ENCODE measurements at regions not wholly inside any gene's neighbourhood (a gene's known extent, or its start where the extent isn't known, plus 50 kb on each side); places are given as distances from the start of the nearest gene placed in this dataset.

DNA sequence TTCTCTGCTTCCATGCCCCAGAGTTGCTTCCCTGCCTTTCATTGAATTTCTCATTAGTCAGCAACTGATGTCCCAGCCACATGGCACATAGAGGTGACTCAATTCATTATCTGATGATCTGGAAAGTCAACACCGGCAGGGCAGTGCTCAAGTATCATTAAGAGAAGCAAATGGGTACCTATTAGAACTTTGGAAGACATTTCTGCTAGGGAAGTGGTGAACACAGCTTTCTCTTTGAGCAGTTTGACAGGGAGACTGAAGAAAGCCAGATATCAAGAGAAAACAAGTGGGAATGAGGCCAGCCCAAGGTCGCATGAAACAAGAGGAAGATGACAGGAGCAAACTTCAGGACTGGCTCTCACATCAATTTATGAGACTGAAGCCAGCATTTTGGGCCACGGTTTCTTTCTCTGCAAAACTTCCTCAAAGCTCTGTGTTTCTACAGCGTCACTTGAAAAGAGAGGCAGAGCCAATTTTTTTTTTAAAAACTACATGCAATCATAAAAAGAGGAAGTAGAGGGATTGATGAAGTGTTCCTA, 108.3 kb upstream of the RPS6KA3 start:
- no peak for DNase-seq (ENCODE audit: low read depth)

DNA sequence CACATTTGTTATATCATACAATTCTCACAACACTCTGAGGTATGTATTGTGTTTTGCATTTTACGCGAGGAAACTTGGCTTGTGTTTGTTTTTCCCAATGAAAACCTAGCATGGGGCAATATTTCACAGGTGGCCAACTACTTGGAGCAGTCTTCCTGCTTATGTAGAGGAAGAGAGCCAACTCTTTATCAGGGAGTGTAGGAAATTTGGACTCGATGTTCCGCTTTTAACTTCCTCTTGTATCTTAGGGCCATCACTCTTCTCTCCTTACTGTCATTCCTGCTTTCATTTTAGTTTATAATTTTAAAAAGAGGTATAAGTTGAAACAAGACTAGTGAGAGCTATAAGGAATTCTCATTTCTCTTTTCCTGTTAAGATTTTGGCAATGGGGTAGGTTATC, 107.7 kb upstream of the RPS6KA3 start:
- no peak for DNase-seq (ENCODE audit: low read depth)

DNA sequence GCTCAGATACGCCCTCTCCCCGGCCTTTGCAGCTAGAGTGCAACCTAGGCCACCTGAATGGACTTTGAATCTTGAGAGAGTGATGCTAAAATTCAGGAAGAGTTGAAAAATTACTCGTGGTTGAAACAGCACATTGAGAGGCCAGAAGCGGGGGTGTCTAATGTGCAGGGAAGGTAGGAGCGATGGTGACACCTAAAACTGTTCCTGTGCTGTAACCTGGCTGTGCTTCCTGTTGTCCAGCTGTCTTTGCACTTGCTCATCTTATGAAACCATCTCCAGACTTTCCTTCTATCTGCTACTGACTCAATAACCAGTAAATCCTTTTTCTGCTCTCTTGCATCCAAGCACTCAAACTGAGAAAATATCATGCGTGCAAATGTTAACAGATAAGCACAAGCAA, 106.4 kb upstream of the RPS6KA3 start:
- DNase-seq (ENCODE audit: low read depth) = no peak

DNA sequence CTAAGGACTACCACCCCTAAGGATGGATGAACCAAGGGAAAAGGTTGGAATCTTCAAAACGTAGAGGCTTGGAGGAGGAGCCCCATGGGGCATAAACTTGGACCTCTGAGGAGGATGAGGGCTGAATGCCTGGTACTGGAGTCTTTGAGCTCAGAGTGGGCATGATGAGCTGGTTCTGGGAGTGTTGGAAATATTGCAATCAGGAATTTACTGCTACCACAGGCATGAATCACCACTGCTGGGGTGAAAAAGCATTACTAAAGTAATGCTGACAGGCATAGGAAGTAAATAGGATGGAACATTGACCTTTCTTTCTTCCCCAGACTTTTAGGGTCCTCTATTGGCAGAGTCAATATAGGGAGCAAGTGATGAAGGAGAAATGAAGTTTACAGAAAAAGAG, 105.8 kb upstream of the RPS6KA3 start:
- DNase-seq (ENCODE audit: low read depth) = no peak

DNA sequence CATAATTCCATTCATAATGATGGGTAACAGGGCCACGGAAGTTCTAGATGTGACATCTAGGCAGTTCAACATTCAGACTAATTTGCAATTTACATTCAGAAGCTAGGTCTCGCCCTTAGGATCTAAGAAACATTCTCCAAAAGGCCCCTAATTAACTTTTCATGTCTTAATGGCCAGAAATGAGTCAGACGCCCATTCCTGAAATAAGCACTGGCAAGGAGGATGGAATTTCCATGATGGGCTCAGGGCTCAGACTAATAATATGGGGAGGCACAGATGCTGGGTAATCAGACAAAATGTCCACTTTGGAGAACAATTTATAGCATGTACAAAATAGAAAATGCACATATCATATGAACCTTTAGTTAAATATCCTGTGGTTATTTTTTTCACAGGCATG, 102.8 kb upstream of the RPS6KA3 start:
- no peak for DNase-seq (ENCODE audit: low read depth)

DNA sequence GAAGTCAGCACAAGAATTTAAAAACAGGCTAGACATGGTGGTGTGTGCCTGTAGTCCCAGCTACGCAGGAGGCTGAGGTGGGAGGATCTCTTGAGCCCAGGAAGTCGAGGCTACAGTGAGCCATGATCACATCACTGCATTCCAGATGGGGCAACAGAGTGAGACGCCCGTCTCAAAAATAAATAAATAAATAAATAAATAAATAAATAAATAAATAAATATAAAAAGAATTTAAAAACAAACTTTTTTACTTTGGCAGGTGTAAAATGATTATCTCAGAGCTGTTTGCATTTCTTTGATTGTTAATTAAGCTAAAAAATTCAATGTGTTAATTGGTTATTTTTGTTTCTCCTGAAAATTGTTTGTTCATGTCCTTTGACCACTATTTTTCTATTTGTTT, 97.5 kb upstream of the RPS6KA3 start:
- DNase-seq (ENCODE audit: low read depth) = no peak

DNA sequence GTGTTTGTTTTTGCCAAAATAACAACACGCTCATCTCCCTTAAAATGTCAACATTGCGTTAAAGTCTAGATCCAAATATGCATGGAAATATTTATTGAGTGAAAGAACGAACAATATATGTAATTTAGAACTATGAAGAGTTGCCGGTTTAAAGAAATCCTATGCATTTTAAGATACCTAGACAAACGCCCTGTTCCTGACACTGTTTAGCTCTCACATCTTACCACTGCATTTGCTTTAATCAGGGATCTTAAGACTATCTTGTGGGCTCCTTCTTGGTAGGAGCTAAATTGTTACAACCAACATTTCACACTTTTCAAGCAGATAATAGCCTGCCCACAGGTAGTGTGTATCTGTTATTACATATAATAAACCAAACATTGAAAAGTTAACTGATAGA, 96.6 kb upstream of the RPS6KA3 start:
- DNase-seq (ENCODE audit: low read depth) = no peak

DNA sequence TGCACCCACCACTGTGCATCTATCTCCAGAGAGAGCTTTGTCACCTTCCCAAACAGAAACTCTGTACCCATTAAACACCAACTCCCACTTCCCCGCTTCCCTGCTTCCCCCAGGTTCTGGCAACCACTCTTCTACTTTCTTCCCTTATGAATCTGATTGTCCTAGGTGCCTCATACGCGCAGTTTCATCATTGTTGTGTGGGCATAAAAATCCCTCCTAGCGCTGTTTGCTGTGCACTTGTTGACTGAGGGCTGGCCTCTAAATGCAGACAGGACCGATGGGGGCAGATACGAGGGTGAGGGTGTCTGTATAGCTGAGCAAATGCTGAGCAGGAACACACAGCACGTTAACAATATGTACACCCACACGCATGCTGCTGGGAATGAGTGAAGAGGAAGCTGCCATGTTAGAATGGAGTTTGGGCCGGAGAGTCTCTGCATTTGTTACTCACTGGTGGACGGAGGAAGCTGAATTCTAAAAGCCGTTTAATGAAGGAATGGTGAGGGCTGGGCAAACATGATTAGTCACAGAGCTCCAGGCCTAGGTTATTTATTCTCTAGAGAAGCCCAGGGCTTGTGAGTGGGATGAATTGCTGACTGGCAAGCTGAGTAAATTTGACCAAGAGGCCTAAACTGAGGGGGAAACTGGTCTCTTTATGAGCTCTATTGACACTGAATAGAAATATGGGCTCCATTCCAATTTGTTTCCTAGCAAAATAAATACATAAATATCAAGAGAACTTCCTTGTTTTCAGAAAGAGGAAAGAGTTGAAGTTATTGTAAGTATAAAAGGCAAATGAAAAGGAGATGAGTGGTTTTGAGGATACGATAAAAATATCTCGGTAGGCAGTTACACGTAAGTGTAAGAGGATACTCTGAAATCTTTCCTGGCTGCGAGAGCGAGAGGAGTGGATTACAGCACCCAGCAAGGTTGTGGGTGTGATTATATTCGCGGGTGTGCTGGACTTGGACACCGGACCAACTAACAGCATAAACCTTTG, 95.9 kb upstream of the RPS6KA3 start:
- DNase-seq (ENCODE audit: low read depth) = no peak

DNA sequence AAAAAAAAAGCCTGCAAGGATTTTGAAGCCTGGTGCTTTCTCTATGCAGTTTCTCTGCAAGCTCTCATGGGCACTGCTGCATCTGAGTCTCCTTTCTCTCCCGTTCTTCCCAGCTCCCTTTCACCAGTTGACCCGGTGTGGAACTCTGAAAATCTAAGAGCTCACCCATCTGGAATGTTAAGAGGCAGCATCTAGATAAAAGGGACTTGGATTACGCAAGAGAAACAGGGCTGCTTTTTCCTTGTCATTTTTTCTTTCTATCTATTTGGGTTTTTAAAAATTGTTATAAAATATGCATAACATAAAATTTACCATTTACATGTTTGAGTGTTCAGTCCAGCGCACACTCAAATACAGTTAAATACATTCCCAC, 95.2 kb upstream of the RPS6KA3 start:
- no peak for DNase-seq (ENCODE audit: low read depth)

DNA sequence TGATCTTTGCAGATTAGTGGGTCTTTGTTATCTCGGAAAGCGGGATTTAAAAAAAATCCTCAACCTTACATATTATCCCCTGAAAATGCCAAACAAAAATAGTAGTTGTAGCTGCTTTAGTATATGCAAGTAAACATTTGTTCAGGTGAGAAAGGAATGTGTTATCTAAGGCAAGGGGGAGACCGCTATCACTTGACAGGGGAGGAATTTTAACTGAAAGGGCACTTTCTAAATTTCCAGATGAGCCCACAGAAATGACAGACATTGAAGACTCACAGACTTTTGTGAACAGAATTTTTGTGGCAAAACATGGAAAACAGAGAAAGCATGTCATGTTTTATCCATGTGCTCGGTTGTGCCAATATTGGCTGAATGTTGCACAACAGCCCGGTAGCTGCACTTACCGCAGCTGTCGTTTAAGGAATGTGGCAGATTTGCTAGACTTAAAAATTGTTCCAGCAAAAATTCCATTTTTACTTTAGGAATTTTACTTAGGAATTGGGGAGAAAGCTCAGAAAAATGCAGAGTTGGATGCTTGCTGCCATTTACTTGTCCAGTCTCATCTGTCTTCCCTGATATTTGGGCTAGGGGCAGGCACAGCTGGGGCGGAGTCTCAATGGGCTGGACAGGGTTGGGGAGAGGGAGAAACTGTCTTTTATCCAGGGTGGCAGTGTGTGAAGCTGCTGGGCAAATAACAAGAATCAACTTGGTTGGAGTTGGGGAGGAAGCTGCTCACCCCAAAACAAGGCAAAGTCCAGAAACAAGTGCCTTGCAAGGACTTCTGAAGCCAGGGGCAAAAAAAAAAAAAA, 94.6 kb upstream of the RPS6KA3 start:
- no peak for DNase-seq (ENCODE audit: low read depth)

DNA sequence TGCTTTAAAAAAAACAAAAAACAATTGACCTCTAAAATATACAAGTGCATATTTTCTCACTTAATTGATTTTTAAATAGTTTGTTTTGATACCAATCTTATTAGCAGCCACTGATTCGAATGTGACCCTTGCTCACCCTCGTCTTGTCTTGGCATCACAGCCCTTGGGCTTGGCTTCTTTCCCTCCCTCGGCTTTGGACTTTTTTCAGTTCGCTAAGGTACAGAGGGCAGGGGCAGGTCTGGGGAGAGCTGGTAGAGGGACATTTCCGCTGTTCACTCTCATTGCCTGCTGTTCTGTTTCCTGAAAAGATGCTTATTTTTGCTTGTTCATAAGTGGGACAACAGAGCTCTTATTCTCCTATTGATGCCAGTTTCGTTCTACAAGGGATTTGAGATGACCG, 88.5 kb upstream of the RPS6KA3 start:
- DNase-seq (ENCODE audit: low read depth) = no peak

DNA sequence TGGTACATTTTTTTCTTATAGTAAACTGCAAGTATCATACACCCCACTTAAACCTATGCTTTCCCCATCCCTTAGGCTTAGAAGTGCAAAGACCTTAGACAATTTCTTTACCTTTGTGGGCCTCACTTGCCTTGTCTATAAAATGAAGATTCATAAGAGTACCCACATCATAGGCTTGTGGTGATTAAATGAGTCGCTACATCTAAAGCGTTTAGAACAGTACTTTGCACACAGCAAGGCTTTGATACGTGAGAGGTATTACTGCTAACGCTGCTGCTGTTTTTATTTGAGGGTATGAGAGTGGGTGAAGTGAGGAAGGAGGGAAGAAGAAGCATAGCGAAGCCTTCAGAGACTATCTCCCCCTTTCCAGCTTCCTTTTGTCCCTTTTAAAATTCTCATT, 87.8 kb upstream of the RPS6KA3 start:
- DNase-seq (ENCODE audit: low read depth) = no peak

DNA sequence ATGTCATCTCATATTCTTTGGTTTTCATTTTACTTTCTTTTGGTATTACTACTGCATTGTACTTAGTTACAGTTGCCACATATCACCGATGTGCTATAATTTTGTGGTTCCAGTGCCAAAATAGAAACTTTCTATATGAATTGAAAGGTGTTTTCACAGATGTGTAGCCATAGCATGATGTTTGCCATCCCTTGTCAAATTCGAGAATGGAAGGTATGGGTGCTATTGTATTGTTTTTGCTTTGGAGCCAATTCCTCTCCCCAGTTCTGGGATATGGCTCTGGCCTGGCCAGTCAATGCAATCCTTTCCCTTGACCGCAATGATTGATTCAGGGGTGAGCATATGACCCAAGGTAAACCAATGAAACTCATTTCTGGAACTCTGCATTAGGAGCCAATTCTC, 86.2 kb upstream of the RPS6KA3 start:
- no peak for DNase-seq (ENCODE audit: low read depth)

DNA sequence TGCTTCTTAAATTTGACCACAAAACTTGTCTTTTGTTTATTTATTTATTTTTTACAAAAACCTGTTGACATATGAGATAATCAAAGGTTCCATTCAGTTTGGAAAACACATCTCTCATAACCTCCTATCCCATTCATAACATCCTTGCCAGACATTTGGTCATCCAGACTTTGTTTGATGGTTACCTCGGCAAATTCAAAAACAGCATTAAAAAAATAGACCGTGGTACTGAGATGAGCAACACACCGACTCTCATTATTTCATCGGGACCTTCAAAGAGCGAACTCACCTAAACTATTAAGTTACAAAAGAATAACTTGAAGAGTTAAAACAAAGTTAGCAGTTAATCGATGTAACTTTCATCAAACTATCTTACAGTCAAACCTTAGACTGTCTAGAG, 85.8 kb upstream of the RPS6KA3 start:
- DNase-seq (ENCODE audit: low read depth) = no peak

DNA sequence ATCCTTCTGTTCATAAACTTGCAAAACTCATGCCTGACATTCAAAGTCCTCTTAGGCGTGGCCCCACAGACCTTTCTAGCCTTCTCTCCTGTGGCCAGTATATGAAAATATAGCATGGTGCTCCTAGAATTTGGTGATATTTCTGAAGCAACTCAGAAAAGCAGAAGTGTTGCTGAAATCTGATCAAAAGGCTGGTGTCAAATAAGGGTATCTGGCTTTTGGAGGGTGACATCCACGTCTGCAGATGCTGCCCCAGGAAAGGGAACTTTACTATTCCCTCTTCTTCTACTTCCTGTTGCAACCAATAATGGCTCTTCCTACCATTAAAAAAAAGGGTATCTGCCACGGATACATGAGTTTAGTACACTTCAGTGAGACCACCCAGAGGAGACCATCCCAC, 83.9 kb upstream of the RPS6KA3 start:
- no peak for DNase-seq (ENCODE audit: low read depth)

DNA sequence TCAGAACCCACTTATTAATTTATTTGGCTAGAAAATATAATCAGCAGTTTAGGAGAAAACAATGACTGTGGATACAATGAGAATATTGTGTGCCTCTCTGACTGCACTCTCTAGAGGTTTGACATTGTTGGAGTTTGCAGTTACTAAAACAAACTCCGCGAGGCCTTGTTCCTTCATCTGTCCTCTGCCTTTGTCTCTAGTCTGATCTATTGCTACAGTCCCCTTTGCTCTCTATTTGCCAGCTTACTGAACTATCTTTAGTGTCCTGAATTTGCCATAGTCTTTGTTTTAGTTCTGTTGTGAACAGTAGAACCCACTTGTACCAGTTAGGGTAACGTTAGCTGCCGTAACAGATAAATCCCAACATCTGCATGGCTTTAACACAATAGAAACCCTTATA, 81.4 kb upstream of the RPS6KA3 start:
- no peak for DNase-seq (ENCODE audit: low read depth)

DNA sequence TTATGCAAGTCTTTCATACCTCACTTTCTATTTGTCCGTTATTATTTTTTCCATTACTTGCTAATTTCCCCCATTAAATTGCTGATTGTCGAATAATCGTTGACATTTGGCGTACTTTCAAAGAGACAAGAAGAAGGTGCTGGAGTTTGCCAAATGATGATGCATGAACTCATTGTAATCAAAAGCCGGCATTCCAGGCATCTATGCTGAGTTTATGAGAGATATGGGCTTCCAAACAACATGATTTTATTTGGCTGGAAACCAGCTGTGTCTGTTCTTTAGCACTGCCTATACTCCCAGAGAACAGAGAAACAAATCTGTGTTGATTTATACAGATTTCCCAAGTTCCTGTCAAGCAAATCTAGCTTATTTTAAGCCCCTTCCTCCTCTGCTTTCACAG, 80.8 kb upstream of the RPS6KA3 start:
- no peak for DNase-seq (ENCODE audit: low read depth)

DNA sequence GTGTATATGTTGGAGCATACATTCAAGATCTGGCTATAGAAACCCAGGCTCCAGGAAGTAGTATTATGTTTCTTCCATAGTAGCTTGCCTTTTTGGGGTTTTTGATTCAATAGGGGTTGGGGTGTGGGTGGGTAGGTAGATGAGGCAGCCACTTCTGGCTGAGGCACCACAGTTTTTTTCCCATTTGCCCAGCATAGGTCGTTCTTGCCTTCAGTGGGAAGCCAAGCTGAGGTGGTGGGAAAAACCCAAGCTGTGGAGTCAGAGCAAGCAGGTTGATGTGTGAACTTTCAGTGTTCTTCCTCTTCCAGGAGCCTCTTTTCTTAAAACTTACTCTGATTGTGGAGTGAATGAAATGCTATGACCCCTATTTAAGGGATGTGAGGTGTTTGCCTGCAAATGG, 67.0 kb upstream of the RPS6KA3 start:
- DNase-seq (ENCODE audit: low read depth) = no peak

DNA sequence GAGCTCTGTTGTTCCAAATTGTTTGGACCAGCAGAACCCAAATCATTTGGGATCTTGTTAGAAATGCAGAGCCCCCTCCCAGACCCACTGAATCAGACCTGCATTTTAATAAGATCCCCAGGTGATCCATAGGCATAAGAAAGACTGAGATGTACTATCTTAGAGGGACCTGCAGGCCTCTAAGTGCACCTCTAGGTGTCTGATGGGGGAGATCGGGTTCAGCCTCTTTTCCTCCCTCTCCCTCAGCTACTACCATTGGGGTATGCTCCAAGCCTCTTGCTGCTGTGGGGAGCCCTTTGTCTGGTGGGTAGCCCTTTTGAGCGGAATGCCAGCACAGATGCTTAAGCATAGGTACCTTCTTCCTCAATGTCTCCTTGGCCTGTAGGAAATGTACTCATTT, 63.8 kb upstream of the RPS6KA3 start:
- no peak for DNase-seq (ENCODE audit: low read depth)

DNA sequence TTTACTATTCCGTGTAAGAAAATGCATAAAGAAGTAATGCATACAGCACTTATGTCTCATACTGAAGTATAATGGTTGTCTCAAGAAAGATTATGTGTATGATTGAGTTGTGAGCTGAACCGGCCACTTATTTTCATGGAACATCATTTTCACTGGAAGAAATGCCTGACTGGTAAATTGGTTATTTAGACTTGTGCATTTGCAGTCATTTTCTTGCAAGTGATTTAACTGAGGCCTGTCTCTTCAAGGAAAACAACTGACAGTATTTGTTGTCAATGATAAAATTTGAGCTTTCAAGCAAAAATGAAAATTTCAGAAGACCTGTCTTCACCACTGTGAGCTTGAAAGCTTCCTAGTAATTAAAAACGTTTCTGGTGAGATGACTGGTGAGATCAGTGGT, 62.7 kb upstream of the RPS6KA3 start:
- no peak for DNase-seq (ENCODE audit: low read depth)

DNA sequence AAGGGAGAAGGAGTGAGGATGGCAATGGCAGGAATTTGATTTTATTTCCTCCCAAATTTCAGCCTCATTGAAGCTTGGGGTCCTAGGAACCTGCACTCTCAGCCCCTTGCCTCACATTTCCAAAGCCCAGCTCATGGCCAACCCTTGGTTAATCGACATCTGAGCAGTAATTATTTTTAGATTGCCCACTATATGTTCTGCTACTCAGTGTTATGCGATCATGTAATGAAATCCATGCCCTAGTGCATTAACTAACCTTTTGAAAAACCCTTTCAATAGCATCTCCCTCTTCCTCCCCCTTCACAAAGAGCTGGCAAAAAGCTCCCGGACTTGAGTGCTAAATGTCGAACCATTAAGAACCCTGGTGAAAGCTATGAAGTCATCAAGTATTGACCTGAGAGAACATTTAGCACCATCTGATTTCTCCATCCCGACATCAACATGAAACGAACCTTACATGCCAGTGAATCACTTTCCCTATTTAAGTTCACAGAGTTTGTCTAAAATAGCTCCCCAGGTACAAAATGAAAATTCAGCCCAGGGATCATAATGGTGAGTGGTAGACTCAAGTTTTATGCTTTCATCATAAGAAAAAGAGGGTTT, 59.2 kb upstream of the RPS6KA3 start:
- DNase-seq (ENCODE audit: low read depth) = no peak

DNA sequence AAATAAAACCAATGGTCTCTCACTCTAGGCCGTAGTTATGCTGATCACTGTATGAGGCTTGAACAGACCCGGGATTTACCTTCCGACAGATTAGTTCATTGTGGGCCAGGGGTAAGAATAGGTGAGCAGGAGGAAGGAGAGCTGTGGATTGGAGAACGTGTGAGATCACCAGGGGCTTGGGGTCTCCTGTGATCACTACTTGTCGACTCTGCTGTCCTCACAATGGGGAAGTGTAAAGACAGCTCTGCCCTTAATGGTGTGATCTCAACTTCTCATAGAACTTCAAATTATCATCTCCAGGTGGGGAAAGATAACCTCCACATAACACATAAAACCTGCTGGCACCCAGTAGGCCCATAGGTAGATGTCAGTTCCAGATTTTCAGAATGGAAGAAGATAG, 56.2 kb upstream of the RPS6KA3 start:
- no peak for DNase-seq (ENCODE audit: low read depth)

All from T-helper 22 cell (primary cell).